Lower lobe of right lung (tissue), 2 donors: ENCODE measurements at regions not wholly inside any gene's neighbourhood (a gene's known extent, or its start where the extent isn't known, plus 50 kb on each side); places are given as distances from the start of the nearest gene placed in this dataset.

ENCODE experiments used
- ATAC-seq, 2 donors: fragments of 200-7000 bp; cut with Tn5 transposase; one replicate each; pipeline ENCODE4 v1.9.1; 2020 to 2022; ENCODE audit warnings: mild to moderate bottlenecking in 2 of 2, moderate library complexity in 2 of 2
- DNase-seq: peaks from one replicate; pipeline ENCODE4 v3.0.0-alpha.2; 2020
- H3K27ac ChIP-seq: fragments of 200-600 bp; one replicate; pipeline ENCODE4 v1.8.0; 2022
- H3K27me3 ChIP-seq: fragments of 200-600 bp; one replicate; pipeline ENCODE4 v1.8.0; 2022; ENCODE audit warnings: low read depth
- H3K36me3 ChIP-seq: fragments of 200-600 bp; one replicate; pipeline ENCODE4 v1.8.0; 2022; ENCODE audit warnings: mild to moderate bottlenecking
- H3K4me1 ChIP-seq: fragments of 200-600 bp; one replicate; pipeline ENCODE4 v1.8.0; 2022
- H3K4me3 ChIP-seq: fragments of 200-600 bp; one replicate; pipeline ENCODE4 v1.8.0; 2022; ENCODE audit warnings: mild to moderate bottlenecking
- H3K9me3 ChIP-seq: fragments of 200-600 bp; one replicate; pipeline ENCODE4 v1.8.0; 2022
- CTCF ChIP-seq: fragments of 200-600 bp; IDR thresholded peaks from one replicate; pipeline ENCODE4 v1.8.0; 2022; ENCODE audit warnings: antibody characterized with exemption, mild to moderate bottlenecking
- intact Hi-C: fragments of 100-400 bp; cut with DNase I; formaldehyde crosslinking; loops from one replicate; pipeline ENCODE4 v1.11.0; 2022
- donor health status: DM: no; HTN: yes; CAD: no; lungs with severe emphysema.

- H3K27me3 ChIP-seq = no peaks in the 10 kb centered on the region
- H3K36me3 ChIP-seq = no peaks in the 10 kb centered on the region
- H3K4me3 ChIP-seq = no peak overlapping the region
- intact Hi-C loops = no loop called here
- no peaks in the 10 kb centered on the region for H3K9me3 ChIP-seq
- ATAC-seq (no peak), DNase-seq (no peak)
- no peak for TF ChIP-seq CTCF
- H3K4me1 ChIP-seq = no peaks in the 10 kb centered on the region
- no peak overlapping the region for H3K27ac ChIP-seq
Measured at GRCh38 chr14:54116198-54116885, 159.7 kb upstream of the BMP4 start.

- Histone ChIP-seq H3K27ac (no peak overlapping the region), H3K4me1 (no peaks in the 10 kb centered on the region), H3K27me3 (no peaks in the 10 kb centered on the region), H3K4me3 (no peak overlapping the region), H3K9me3 (no peaks in the 10 kb centered on the region), H3K36me3 (no peaks in the 10 kb centered on the region)
- TF ChIP-seq CTCF = no peak
- no peak for ATAC-seq
- intact Hi-C loops = no loop called here
- no peak for DNase-seq
Measured at GRCh38 chr14:54116972-54117371, 160.3 kb upstream of the BMP4 start.

GRCh38 chr14:54117396-54117795 lies 160.8 kb upstream of the BMP4 start:
- no peaks in the 10 kb centered on the region for H3K9me3 ChIP-seq
- H3K36me3 ChIP-seq = no peaks in the 10 kb centered on the region
- intact Hi-C loops = no loop called here
- no peak overlapping the region for H3K4me3 ChIP-seq
- TF ChIP-seq CTCF = no peak
- H3K27ac ChIP-seq = no peak overlapping the region
- ATAC-seq = no peak
- H3K4me1 ChIP-seq = no peaks in the 10 kb centered on the region
- no peak for DNase-seq
- H3K27me3 ChIP-seq = no peaks in the 10 kb centered on the region

- no peak overlapping the region for H3K27ac ChIP-seq
- H3K4me1 ChIP-seq = no peaks in the 10 kb centered on the region
- H3K36me3 ChIP-seq = no peaks in the 10 kb centered on the region
- no peaks in the 10 kb centered on the region for H3K9me3 ChIP-seq
- no peak for DNase-seq
- intact Hi-C loops = no loop called here
- H3K4me3 ChIP-seq = no peak overlapping the region
- no peaks in the 10 kb centered on the region for H3K27me3 ChIP-seq
- TF ChIP-seq CTCF = no peak
- no peak for ATAC-seq
Measured at GRCh38 chr14:54117924-54118323, 161.3 kb upstream of the BMP4 start.

- no peak for TF ChIP-seq CTCF
- DNase-seq = no peak
- Histone ChIP-seq H3K27me3 (no peaks in the 10 kb centered on the region), H3K9me3 (no peaks in the 10 kb centered on the region), H3K4me1 (no peaks in the 10 kb centered on the region), H3K4me3 (no peak overlapping the region), H3K27ac (no peak overlapping the region), H3K36me3 (no peaks in the 10 kb centered on the region)
- intact Hi-C loops = no loop called here
- ATAC-seq = no peak
Measured at GRCh38 chr14:54120260-54120659, 163.6 kb upstream of the BMP4 start.
